T-helper 1 cell (primary cell): ENCODE measurements at regions not wholly inside any gene's neighbourhood (a gene's known extent, or its start where the extent isn't known, plus 50 kb on each side); places are given as distances from the start of the nearest gene placed in this dataset.

Source experiments
- DNase-seq, 5 donors: peaks; one replicate each; pipeline ENCODE4 v3.0.0-alpha.2; 2012 to 2020

DNA sequence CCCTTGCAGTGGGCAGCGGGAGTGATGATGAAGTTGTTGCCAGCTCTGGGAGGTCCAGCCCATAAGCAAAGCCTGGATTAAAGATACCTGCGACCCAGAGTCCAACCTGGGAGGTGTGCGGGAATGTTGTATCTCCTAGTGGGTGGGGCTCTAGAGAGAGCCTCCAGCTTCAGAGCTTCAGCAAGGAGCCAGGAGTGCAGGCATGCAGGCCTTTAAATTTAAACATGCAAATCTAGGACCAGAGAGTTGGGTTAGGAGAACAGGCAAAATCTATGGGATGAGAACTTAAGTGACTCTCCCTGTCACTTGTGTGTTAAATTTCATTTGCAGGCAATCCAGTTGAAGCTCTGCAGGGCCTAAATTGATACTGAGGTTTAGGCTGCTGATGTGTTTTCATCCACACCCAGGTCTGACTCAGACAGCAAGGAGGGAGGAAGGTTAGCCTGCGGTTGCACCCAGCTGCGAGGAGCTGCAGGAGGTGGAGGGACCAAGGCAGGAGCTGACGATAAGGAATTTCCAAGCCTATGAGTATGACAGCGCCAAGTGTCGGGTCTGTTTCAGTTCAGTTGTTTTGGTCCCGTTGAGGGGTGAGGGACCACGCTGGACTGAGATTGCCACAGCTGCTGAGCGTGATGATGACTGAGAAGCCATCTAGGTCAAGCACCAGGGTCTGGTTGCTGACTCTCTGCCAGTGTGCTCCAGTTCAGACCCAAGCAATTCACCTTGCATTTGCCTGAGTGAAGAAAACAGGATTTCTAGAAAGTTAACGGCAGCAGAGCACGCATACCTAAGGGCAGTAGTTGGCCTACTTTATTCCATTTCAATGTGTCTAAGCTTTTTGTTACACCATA is 243.0 kb downstream of the ICE1 start:
- DNase-seq: no peak

GRCh38 chr5:5658889-5659465 is 236.5 kb downstream of the ICE1 start:
- no peak for DNase-seq

DNA sequence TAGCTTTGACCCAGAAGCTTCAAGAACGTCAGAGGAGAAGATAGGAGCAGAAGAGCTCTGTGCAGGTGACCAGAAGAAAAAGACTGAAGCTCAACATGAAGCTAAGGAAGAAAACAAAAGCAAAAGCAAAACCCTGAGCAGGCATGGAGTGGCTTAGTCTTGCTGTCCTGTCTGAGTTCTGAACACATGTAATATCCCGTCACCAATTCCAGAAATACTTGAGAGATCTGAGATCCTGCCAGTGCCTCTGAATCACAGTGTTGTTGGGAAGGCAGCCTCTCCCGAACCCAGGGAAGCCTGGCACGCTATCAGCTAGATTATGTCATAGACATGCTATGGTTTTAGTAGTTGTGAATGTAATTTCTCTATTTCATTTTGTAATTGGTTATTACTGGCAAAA is 235.7 kb downstream of the ICE1 start:
- no peak for DNase-seq

DNA sequence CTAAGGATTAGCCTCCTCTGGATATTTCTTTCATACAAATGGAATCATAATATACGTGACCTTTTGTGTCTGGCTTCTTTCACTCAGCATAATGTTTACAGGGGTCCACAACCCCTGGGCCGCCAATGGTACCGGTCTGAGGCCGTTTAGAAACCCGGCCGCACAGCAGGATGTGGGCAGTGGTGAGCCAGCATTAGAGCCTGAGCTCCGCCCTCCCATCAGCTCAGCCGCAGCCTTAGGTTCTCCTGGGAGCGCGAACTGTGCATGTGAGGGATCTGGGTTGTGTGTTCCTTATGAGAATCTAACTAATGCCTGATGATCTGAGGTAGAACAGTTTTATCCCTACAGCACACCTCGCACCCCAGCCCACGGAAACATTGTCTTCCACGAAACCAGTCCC is 229.7 kb downstream of the ICE1 start:
- no peak for DNase-seq

GRCh38 chr5:5650949-5651348 is 228.5 kb downstream of the ICE1 start:
- DNase-seq: no peak

DNA sequence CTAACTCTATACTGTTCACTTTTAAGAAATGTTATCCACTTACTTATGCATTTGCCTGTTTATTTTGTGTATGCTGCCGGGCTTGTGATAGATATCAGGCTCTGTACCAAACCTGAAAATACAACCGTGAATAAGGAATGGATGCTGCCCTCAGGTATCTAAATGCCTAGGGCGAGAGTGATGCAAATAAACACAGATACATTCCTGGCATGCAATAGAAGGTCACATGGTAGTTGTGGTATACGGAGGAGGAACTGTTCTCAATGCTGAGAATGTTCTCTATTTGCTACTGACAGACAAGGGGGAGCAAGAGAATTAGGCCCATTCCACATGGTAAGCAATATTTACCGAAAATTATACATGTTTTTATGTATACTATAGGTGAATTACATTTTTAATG is 227.8 kb downstream of the ICE1 start:
- no peak for DNase-seq

DNA sequence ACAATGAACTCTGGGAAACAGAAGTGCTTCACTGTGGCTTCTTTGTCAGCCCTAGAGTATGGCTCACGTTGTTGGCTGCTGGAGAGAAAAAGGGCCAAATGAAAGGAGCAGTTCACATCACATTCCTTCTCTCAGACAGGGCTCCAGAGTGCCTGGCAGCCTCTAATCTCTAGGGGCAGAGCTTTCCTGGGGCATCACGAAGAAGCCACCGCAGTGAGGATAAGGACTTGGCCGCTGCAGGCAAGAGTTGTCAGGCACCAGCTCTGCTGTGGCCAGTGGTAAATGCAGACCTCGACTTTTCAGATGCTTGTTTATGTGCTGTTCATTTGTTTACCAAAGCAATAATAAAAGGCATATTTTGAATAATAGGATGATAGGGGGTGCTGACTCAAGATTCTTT is 227.2 kb downstream of the ICE1 start:
- DNase-seq: no peak

GRCh38 chr5:5648694-5649093 is 226.2 kb downstream of the ICE1 start:
- DNase-seq: no peak

DNA sequence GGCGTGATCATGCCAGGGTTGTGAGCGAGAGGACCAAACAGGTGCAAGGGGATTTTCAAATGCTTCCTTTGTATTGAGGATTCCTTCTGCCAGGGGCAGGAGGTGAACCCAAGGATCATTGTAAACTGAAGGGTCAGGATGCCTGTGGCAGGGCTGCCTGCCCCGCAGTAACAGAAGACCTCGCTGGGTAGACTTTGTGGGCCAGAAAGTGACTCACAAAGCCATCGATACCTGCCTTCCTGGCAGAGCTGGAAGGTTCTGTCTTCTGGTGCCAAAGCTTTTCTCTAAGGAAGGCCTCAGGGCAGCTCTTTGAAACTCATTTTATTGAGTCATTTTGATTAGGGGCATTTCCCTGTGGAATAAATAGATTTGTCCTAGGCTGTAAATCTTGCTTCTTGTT is 223.4 kb downstream of the ICE1 start:
- DNase-seq: no peak

- DNase-seq: no peak
Measured at GRCh38 chr5:5645198-5645597, 222.7 kb downstream of the ICE1 start.

DNA sequence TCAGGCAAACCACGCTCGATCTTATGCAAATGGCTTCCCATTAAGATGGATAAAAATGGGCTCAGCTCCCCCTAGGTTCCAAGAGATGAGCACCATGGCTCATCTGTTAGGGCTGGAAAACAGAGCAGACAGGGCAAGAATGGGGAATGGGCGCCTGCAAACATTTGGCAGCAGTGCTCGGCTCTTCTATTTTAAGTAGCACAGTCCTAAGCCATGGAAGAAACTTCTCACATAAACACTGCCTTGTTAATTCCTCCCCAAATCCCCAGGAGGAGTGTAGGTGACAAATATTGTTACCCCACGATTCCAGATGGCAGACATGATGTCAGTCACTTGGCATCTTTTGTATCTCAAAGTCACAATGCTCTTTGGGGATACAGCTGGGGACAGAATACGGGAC is 221.8 kb downstream of the ICE1 start:
- DNase-seq: no peak

- no peak for DNase-seq
Measured at GRCh38 chr5:5643481-5643880, 221.0 kb downstream of the ICE1 start.

DNA sequence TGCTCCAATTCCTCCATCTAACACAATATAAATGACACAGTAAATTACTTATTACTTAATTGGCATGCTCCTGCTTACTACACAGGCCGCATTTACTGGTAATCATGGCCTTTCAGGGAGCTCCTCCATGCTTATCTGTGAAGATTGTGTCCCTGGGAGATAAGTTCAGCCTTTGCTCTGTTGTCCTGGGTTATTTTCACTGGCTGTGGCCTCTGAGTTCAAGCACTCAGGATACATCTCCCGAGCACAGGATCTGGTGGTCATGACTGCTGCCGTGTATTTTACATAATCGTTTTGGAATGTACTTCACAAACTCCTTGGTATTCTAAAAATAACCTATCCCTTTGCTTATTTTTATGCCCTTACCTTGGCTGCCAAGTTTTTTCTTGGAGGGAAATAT is 215.7 kb downstream of the ICE1 start:
- no peak for DNase-seq

- DNase-seq: no peak
Measured at GRCh38 chr5:5637173-5637572, 214.7 kb downstream of the ICE1 start.

- no peak for DNase-seq
Measured at GRCh38 chr5:5634817-5635216, 212.3 kb downstream of the ICE1 start.

GRCh38 chr5:5633579-5633978 is 211.1 kb downstream of the ICE1 start:
- no peak for DNase-seq

- DNase-seq: no peak
Measured at GRCh38 chr5:5632678-5633077, 210.2 kb downstream of the ICE1 start.

GRCh38 chr5:5629607-5629978 is 207.1 kb downstream of the ICE1 start:
- DNase-seq: no peak

- no peak for DNase-seq
Measured at GRCh38 chr5:5628866-5629606, 206.6 kb downstream of the ICE1 start.

- no peak for DNase-seq
Measured at GRCh38 chr5:5626412-5626811, 203.9 kb downstream of the ICE1 start.

GRCh38 chr5:5625491-5625890 is 203.0 kb downstream of the ICE1 start:
- no peak for DNase-seq

- DNase-seq: no peak
Measured at GRCh38 chr5:5623397-5623796, 200.9 kb downstream of the ICE1 start.

DNA sequence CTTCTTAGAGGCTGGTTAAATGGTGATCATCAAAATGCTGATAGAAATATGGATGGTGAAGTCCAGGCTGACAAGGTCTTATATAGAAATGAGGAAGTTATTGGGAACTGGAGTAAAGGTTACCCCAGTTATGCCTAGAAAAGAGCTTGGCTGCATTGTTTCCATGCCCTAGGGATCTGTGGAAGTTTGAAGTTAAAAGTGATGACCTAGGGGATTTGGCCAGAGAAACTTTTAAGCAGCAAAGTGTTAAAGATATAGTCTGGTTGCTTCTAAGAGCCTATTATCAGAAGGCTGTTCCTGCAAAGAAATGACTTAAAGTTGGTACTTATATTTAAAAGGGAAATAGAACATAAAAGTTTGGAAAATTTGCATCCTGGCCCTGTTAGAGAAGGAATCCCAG is 200.3 kb downstream of the ICE1 start:
- no peak for DNase-seq

DNA sequence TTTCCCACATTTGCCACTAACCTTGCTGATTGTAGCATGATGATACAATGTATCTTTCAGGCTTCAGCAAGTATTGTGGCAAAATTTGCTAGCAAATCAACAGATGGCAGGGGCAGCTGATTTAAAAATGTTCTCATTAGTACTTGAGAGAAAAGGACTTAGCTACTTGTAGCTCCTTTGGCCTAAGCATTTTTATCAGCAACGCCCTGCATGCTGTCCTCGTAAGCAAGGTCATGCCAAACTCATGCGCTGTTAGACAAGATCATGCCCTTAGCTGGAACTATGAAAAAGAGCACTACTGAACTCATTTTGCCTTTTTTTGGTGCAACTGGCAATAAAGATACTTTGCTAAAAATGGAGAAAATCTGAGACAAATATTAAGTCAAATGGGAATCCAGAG is 197.1 kb downstream of the ICE1 start:
- DNase-seq: no peak
